DOHH2 (cell line): ENCODE measurements at regions not wholly inside any gene's neighbourhood (a gene's known extent, or its start where the extent isn't known, plus 50 kb on each side); places are given as distances from the start of the nearest gene placed in this dataset.

Experiments
- CTCF ChIP-seq: fragments of 200-600 bp; sonication (generic); IDR thresholded peaks from one replicate; pipeline ENCODE4 v1.5.1; 2014; ENCODE audit warnings: antibody characterized with exemption, mild to moderate bottlenecking, low read depth, low read length; ENCODE audit not compliant: poor library complexity, severe bottlenecking
- EZH2phosphoT487 ChIP-seq: fragments of 200-600 bp; sonication (generic); IDR thresholded peaks from 2 replicates; pipeline ENCODE4 v1.6.1; 2017; ENCODE audit warnings: borderline replicate concordance, mild to moderate bottlenecking, antibody characterized with exemption, low read length, moderate library complexity, mixed read lengths

DNA sequence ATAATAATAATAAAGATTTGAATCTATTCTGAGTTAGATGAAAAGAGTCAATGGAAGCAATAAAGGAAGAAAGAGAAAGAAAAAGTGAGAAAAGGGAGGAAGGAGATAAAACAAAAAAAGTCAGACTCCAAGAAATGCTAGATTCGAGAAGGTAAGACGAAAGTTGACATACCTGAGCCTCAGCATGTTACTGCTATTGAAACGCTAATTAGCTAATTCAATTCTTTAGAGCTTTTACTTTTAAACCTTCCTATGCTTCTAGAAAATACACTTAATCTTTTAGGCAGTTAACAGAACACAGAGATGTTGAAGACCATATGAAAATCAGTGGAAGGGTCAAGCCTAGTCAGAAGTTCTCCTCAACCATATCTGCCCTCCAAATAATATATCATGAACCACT, 337.2 kb upstream of the ROBO2 start:
- TF ChIP-seq CTCF (no peak), EZH2phosphoT487 (no peak)
